ENCODE measurements at regions not wholly inside any gene's neighbourhood (a gene's known extent, or its start where the extent isn't known, plus 50 kb on each side); places are given as distances from the start of the nearest gene placed in this dataset.
"Not testable (repeated sequence)": the region's sequence is repeated elsewhere in the genome, so short reads cannot be mapped to it uniquely, and the experiment has no call there.

- no peak for DNase-seq (ENCODE audit: low read depth)
These were observed 1361.2 kb downstream of the CDH8 start for GRCh38 chr16:60675022-60675421.

DNA sequence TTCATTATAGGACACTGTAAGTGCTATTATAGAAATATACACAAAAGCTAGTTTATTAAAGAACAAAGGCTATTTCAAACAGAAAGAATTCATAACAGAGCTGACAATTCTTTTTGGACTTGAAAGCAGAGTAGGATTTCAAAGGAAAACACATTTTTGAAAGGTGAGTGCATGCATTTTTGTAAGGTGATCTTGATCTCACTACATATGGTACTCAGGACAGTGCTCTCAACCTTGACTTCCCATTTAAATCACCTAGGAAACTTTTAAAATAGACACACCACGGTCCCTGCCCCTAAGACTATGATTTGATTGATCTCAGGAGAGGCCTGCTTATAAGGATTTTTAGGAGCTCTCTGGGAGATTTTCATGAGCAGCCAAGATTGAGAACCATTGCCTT lies 1362.0 kb downstream of the CDH8 start:
- no peak for DNase-seq (ENCODE audit: low read depth)

DNA sequence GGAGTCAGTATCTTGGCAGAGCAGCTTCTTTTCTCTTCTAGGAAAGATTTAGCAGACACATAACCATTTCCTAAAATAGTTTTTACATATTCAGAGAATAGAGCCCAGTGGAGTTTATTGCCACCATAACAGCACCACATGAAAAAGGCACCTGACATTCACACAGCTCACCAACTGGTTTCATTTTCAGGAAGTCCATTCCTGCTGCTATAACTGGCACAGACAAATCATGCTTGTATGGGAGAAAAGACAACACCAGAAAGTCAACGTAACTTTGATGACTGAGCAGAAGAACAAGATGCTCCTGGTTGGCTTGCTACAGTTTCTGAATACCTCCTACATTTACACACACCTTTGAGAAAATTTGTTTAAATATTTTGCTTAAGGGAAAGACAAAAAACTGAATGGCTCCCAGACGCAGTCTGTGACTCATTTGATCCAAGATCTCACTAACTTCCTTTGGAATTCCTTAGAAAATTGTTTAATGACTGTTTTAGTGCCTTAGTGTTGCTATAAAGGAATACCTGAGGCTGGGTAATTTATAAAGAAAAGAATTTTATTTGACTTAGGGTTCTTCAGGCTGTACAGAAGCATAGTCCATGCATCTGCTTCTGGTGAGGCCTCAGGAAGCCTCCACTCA lies 1380.6 kb downstream of the CDH8 start:
- no peak for DNase-seq (ENCODE audit: low read depth)

- DNase-seq (ENCODE audit: low read depth) = no peak
These were observed 1384.9 kb downstream of the CDH8 start for GRCh38 chr16:60651346-60651745.

GRCh38 chr16:60648290-60648689 lies 1387.9 kb downstream of the CDH8 start:
- no peak for DNase-seq (ENCODE audit: low read depth)

DNA sequence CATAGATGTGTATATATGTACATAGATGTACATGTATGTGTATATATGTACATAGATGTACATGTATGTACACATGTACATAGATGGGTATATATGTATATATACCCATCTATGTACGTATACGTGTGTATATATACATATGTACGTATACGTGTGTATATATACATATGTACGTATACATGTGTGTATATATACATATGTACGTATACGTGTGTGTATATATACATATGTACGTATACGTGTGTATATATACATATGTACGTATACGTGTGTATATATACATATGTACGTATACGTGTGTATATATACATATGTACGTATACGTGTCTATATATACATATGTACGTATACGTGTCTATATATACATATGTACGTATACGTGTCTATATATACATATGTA lies 1388.8 kb downstream of the CDH8 start:
- not testable (repeated sequence) for DNase-seq (ENCODE audit: low read depth)

GRCh38 chr16:60646631-60647030 lies 1389.6 kb downstream of the CDH8 start:
- DNase-seq (ENCODE audit: low read depth) = no peak

DNA sequence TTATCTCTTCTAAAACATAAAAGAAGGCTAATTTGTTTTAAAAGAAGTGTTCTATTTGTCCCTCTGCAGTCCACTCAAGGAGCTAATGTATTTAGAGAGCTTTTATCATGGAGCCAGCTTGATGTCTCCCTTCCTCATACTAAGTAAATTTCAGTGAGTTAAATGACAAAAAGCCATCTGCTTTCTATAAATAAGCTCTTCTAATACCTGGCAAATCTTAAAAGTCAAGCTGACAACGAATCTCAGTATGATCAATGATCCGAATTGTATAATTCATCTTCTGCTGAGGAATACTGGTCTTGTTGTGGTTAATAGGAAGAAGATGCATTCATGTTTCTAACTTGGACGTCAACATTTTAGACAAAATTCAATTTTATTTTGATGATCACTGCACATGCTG lies 1390.7 kb downstream of the CDH8 start:
- no peak for DNase-seq (ENCODE audit: low read depth)

DNA sequence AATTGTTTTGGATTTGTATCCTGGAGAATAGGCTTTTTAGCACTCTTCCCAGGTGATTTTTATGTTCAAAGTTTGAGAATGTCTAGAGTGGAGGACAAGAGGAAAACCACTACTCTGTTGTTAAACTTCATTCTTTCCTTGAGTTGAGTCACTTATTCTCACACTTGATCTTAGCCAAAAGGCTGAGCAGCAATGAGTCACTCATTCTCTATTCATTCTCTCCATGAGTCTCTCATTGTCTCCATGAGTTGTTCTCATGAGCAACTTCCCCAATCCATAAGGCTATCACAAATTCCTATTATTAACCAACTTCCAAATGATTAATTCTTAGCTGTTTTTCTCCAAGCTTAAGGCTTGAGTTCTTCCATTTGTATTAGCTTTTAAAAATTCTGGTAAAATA lies 1393.3 kb downstream of the CDH8 start:
- no peak for DNase-seq (ENCODE audit: low read depth)

GRCh38 chr16:60641067-60641665 lies 1395.1 kb downstream of the CDH8 start:
- DNase-seq (ENCODE audit: low read depth) = no peak

GRCh38 chr16:60640038-60640437 lies 1396.2 kb downstream of the CDH8 start:
- no peak for DNase-seq (ENCODE audit: low read depth)

- not testable (repeated sequence) for DNase-seq (ENCODE audit: low read depth)
These were observed 1399.6 kb downstream of the CDH8 start for GRCh38 chr16:60636636-60637035.

- DNase-seq (ENCODE audit: low read depth) = no peak
These were observed 1400.1 kb downstream of the CDH8 start for GRCh38 chr16:60636117-60636516.

DNA sequence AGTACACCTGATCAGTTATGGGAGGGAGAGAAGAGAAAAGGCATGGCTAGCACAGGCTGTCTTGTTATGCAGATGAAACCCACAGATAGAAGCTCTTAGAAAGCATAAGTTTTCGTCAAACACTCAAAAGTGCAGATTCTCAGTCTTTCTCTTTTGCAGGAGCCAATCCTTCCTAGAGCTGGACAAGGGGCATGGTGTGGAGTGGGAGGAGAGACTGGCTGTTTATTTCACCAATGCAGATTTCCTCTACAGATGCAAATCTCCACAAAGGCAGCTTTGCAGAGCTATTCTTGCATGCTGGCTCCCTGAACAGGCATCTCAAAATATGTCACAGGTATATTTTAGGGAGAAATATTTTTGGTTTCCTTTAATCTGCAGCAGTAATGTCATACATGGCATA lies 1400.7 kb downstream of the CDH8 start:
- DNase-seq (ENCODE audit: low read depth) = no peak

DNA sequence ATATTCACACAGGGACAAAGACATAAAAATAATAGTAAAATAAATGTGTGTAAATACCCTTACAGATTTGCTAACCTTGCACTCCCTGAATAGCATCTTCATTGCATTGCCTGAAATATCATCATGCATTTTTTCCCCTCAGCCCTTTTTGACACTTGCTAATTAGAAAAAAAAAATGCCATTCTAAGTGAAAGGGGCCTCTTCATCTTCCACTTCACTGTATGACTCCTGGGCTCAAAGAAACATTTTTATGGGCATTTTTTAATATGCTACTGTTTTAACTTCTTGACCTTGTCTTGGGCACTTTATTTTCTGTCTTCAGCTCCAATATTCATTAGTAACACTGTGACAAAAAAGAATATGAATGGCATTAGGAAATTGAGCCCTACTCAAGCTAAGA lies 1424.4 kb downstream of the CDH8 start:
- no peak for DNase-seq (ENCODE audit: low read depth)

GRCh38 chr16:60608971-60609370 lies 1427.3 kb downstream of the CDH8 start:
- no peak for DNase-seq (ENCODE audit: low read depth)

DNA sequence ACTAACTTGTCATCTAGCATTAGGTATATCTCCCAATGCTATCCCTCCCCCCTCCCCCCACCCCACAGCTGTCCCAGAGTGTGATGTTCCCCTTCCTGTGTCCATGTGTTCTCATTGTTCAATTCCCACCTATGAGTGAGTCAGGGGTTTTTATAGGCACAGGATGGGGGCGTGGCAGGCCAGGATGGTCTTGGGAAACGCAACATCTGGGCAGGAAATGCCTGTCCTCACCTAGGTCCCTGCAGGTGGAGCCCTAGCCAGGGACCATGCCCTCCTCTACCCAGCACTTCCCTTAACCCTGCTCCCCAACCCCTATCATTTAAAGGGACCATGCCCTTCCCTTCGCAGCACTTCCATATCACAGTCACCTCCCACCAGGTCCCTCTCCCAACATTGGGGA lies 1430.6 kb downstream of the CDH8 start:
- not testable (repeated sequence) for DNase-seq (ENCODE audit: low read depth)

DNA sequence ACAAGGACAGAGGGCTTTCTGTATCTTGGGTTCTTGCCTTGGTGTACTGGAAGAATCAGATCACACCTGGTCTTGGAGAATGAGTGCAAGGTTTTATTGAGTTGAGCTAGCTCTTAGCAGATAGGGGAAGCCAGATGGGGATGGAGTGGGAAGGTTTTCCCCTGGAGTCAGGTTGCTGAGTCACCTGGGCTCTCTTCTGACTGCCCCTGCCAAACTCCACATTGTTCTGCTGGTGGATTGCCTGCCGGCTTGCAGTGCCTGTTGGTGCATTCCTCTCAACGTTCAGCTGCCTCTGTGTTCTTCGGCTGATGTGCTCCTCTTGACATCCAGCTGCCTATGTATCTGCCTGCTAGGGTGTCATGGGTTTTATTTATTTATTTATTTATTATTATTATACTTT lies 1431.1 kb downstream of the CDH8 start:
- DNase-seq (ENCODE audit: low read depth) = no peak

DNA sequence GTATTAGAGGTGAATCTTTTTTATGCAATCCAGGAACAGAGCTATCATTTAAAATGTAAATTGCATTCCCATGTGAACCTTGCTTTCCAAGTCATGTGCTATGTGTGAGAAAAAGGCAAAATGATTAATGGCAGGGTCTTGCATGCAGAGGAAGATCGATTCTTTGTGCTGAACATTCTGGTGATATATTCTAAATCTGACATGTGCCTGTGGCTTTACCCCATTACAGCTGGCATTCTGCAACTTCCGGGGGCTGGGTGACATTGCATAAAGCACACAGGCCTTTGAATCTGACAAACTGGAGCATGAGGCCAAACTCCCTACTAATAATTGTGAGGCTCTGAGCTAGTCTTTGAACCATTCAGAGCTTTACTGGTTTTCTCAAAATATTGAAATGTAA lies 1449.7 kb downstream of the CDH8 start:
- no peak for DNase-seq (ENCODE audit: low read depth)

GRCh38 chr16:60582528-60582927 lies 1453.7 kb downstream of the CDH8 start:
- no peak for DNase-seq (ENCODE audit: low read depth)

- DNase-seq (ENCODE audit: low read depth) = no peak
These were observed 1469.3 kb downstream of the CDH8 start for GRCh38 chr16:60566901-60567300.

DNA sequence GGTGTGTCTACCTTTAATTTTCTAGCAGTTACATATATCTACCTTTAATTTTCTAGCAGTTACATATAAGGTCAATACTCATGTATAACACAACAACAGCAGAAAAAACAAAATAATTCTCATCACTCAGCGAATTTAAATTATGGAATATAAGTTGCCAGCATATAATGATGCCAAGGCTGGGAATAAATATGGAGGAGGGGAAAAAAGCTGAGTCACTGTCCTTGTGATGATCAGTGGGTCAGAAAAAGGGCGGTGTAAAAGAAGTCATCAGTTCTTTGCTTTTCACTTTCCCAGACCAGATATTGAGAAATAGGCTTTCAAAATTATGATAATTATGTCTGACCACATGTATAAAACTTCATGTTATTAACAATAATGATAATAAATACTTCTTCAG lies 1471.7 kb downstream of the CDH8 start:
- DNase-seq (ENCODE audit: low read depth) = no peak

- no peak for DNase-seq (ENCODE audit: low read depth)
These were observed 1473.1 kb downstream of the CDH8 start for GRCh38 chr16:60563166-60563565.

- DNase-seq (ENCODE audit: low read depth) = no peak
These were observed 1477.3 kb downstream of the CDH8 start for GRCh38 chr16:60558936-60559335.

Measured in activated T-cell treated with anti-CD3 and anti-CD28 coated beads for 1 hour (primary cell).